Nephron progenitor cell (in vitro differentiated cells): ENCODE measurements at regions not wholly inside any gene's neighbourhood (a gene's known extent, or its start where the extent isn't known, plus 50 kb on each side); places are given as distances from the start of the nearest gene placed in this dataset.

ENCODE experiments used
- DNase-seq: peaks from one replicate; pipeline ENCODE4 v3.0.0; 2021
- H3K27ac Mint-ChIP-seq: 2 replicates; pipeline ENCODE4 v1.8.0; 2021; ENCODE audit warnings: mild to moderate bottlenecking, moderate library complexity, mixed read lengths
- H3K27me3 Mint-ChIP-seq: 2 replicates; pipeline ENCODE4 v1.8.0; 2021; ENCODE audit warnings: mild to moderate bottlenecking, low read depth, mixed read lengths; ENCODE audit not compliant: poor library complexity
- H3K36me3 Mint-ChIP-seq: 2 replicates; pipeline ENCODE4 v1.8.0; 2021; ENCODE audit warnings: low read depth, mixed read lengths
- H3K4me1 Mint-ChIP-seq: 2 replicates; pipeline ENCODE4 v1.8.0; 2021; ENCODE audit warnings: mixed read lengths
- H3K4me3 Mint-ChIP-seq: 2 replicates; pipeline ENCODE4 v1.8.0; 2021; ENCODE audit warnings: mild to moderate bottlenecking, moderate library complexity, mixed read lengths
- H3K9me3 Mint-ChIP-seq: 2 replicates; pipeline ENCODE4 v1.8.0; 2021; ENCODE audit warnings: mild to moderate bottlenecking, moderate library complexity, mixed read lengths
- CTCF ChIP-seq: fragments of 200-600 bp; sonication (generic); IDR thresholded peaks from 2 replicates; pipeline ENCODE4 v1.5.0; 2021; ENCODE audit warnings: antibody characterized with exemption

DNA sequence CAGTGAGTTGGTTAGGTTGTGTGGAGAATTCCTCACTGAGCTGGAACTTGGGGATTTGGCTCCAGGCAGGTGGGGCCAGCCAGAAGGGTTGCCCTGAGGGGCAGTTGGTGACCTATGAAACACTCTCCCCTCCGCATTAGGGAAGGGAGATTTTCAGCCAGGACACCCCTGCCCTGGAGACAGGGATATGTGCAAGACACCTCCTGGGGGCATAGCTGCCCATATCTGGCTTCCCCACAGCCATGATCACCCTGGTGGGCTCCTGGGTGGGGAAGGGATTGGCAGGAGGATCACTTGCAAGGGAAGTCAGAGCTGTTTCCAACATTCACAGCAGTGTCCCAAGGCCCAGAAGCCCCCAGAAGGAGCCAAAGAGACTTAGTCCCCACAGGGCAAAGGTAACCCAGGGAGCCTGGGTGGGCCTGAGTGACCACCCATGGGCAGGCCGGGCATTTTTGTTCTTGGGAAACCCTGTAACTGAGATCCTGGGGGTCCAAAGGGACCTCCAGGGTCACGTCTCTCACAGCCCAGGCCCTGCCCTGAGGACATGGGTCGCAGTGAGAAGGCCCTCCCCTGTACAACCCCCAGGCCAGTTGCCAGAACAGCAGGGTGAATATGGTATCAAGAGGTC, 145.8 kb downstream of the MRPL14 start:
- no peak for DNase-seq
- peaks cover 23% of the 10 kb centered on the region for H3K4me1 Mint-ChIP-seq
- peaks cover 3% of the 10 kb centered on the region for H3K9me3 Mint-ChIP-seq
- no peaks in the 10 kb centered on the region for H3K36me3 Mint-ChIP-seq
- H3K27me3 Mint-ChIP-seq, result peaks cover 22% of the 10 kb centered on the region
- H3K4me3 Mint-ChIP-seq, result no peak overlapping the region
- no peak for TF ChIP-seq CTCF
- H3K27ac Mint-ChIP-seq, result no peak overlapping the region

DNA sequence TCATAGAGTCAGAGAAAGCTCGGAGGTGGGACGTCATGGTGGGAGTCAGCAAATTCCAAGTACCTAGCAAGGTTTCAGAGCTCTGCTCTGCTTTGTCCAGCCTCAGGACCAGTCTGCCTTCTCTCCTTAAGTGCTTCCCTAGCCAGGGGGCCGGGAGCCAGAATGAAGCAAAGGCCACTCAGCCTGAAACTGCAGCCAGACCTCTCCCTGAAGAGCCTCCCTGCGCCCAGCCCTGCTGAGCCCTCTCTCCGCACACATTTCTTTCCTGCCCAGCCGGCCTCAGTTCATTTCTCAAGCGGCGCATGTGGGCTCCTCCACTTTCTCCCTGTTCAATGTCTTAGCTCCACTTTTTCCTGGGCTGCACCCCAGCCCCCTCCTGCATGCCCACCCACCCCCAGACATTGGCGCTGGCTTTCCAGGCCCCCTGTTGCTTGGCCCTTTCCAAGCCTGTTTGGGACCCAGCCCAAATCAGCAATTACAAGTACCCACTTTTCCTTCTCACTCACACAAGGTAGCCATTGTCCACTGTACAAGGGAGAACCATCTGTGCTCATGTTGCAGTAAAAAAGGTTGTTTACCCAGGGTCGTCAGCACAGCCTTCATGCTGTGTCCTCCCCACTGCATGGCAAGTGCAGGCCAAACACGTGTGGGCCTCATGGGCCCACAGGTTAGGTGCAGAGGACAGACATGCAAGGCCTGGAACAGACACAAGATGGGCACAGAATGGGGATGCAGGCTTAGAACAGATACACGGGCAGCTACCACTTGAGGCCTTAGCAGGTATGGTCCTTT, 147.1 kb downstream of the MRPL14 start:
- H3K27me3 Mint-ChIP-seq, result peaks cover 23% of the 10 kb centered on the region
- no peaks in the 10 kb centered on the region for H3K36me3 Mint-ChIP-seq
- no peak overlapping the region for H3K4me3 Mint-ChIP-seq
- no peak overlapping the region for H3K27ac Mint-ChIP-seq
- H3K4me1 Mint-ChIP-seq, result peaks cover 19% of the 10 kb centered on the region
- H3K9me3 Mint-ChIP-seq, result peaks cover 13% of the 10 kb centered on the region
- TF ChIP-seq CTCF, result no peak
- no peak for DNase-seq

DNA sequence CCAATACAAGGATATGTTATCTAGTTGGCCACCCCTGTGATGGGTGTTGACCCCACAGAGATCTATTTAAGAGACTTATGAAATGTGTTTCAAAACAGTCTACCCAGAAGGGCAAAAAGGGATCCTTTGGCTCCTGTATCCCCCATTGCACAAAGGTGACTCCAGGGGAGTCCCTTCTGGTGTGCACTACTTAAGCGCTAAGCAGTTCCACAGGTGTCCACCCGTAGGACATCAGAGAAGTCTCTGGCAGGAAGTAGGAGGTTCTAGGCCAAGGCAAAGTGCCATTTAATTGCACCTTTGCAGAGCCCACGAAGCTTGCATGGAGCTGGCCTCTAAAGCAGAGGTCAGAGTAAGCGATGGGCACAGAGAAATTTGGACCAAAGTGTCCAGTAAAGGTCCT, 147.7 kb downstream of the MRPL14 start:
- Mint-ChIP-seq H3K4me3 (no peak overlapping the region), H3K4me1 (peaks cover 12% of the 10 kb centered on the region), H3K27ac (no peak overlapping the region), H3K27me3 (peaks cover 23% of the 10 kb centered on the region), H3K36me3 (no peaks in the 10 kb centered on the region), H3K9me3 (peaks cover 13% of the 10 kb centered on the region)
- TF ChIP-seq CTCF, result no peak
- no peak for DNase-seq

DNA sequence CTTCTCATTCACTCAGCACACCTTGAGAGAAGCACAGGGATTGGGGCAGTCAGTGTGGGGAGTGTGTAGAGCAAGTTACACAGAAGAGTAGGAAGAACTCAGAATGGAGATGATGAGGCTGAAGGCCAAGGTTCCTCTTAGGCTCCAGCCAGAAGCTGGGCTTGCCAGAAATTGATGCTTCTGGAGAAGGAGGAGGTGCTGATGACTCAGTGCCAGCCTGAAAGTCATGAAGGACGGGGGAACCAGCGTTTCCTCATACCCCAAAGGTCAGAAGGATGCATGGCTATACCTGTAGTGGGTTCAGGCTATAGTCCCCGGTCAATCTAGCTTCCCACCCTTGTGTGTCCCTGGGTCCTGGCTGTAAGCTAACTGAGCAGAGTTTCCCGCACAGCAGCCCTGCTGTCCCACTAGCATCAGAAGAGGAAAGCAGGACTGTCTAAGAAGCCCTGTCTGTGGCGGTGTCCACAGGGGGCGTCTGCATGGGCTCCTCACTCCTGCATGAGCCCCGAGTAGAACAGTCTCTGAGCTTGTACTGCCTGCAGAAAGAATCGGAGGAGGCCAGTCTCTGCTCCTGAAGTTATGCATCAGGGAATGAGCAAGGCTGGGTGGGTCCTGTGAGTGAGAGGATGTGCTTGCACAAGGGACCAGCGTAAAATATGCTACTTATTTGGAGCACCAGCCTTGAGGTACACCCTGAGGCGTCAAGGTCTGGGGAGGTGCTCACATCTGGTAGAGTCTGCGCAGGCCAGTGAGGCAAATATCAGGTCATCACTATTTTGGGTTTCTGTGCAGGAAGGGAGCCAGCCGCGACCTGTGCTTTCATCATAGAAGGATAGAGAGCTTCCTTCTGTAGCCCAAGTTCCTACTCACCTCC, 148.5 kb downstream of the MRPL14 start:
- no peak for TF ChIP-seq CTCF
- H3K27ac Mint-ChIP-seq, result no peak overlapping the region
- peaks cover 23% of the 10 kb centered on the region for H3K27me3 Mint-ChIP-seq
- H3K4me1 Mint-ChIP-seq, result peaks cover 4% of the 10 kb centered on the region
- DNase-seq, result no peak
- H3K4me3 Mint-ChIP-seq, result no peak overlapping the region
- no peaks in the 10 kb centered on the region for H3K36me3 Mint-ChIP-seq
- H3K9me3 Mint-ChIP-seq, result peaks cover 13% of the 10 kb centered on the region

- Mint-ChIP-seq H3K36me3 (no peaks in the 10 kb centered on the region), H3K27me3 (peaks cover 25% of the 10 kb centered on the region), H3K4me3 (no peak overlapping the region), H3K4me1 (no peaks in the 10 kb centered on the region), H3K27ac (no peak overlapping the region), H3K9me3 (peaks cover 13% of the 10 kb centered on the region)
- no peak for DNase-seq
- TF ChIP-seq CTCF, result no peak
Measured at GRCh38 chr6:43977404-43978111, 149.7 kb downstream of the MRPL14 start.
